Ammon's horn (tissue), 1 donor: ENCODE measurements at regions not wholly inside any gene's neighbourhood (a gene's known extent, or its start where the extent isn't known, plus 50 kb on each side); places are given as distances from the start of the nearest gene placed in this dataset.
"Not testable (repeated sequence)": the region's sequence is repeated elsewhere in the genome, so short reads cannot be mapped to it uniquely, and the experiment has no call there.

Experiments used
- DNase-seq: peaks from one replicate; pipeline ENCODE4 v3.0.0-alpha.2; 2016; ENCODE audit warnings: low spot score

DNA sequence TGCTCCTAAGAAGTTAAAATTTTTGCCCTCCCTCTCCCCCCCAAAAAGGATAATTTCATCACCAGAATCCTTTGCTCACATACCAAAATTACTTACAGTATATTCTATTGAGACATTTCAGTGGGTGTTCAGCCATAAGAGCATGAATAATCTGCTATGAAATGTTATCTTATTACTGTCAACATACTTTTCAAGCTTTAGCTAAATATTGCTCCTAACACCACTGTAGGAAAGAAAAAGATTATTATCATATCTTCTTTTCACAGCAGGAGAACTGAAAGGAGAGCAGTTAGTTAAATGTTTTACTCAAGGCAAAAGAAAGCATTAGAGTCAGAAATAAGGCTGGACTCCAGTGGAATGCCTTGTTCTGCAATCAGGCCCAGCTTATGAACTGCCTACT, 231.0 kb upstream of the GYPA start:
- DNase-seq, result no peak

- no peak for DNase-seq
Observed at GRCh38 chr4:144374065-144374464, 233.5 kb upstream of the GYPA start.

- no peak for DNase-seq
Observed at GRCh38 chr4:144376866-144377265, 236.3 kb upstream of the GYPA start.

GRCh38 chr4:144384408-144384807, 243.9 kb upstream of the GYPA start:
- no peak for DNase-seq

DNA sequence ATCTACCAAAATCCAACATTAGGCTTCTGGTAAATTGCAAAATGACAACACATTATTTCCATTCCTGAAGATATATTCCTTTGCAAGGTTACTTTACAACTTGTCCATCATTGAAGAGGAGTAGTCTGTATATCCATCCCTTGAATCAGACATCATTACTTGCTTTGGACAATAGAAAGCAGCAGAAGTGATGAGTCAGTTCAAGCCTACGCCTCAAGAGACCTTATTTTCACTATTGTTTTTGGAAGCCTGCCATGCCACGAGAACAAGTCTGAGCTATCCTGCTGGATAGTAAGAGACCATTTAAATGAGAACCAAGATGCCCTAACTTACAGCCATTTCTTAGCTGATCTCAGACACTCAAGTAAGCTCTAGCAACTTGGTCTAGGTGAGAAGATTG, 246.0 kb upstream of the HHIP start:
- peak; percentile 16 for DNase-seq

- no peak for DNase-seq
Observed at GRCh38 chr4:144402176-144402575, 243.8 kb upstream of the HHIP start.

DNA sequence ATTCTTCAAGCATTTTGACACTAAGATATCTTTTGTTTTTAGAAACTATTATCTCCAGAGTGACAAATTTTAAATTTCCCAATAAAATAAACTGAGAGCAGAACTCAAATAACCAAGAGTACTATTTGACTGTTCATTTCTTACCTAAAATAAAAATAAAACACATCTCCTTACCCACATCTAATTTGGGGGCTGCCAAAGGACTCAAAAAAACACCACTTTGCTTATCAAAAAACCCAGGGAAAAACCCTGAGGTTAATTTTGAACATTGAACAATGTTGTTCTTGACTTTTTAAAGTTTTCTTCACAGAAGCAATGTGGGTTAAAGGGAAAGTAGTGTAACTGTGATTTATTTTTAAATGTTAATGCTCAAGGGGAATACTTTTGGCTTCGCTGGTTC, 243.0 kb upstream of the HHIP start:
- DNase-seq, result no peak

DNA sequence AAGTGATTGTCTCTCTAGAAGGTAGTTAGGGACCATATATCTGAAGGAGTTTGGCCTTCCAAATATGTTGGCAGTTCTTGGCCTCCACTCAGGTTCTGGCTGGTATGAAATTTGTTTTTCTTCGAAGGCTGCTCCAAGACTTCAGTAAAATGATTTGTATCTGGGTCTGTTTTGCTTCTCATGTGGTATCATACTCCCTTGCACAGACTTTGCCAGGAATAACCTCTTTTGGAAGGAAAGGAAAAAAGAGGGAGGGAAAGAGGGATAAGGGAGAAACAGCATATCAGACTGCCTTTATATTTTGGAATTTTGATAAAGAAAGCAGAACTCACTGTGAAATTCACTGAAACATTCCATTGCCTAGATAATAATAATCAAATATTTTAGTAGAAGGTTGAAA, 242.1 kb upstream of the HHIP start:
- no peak for DNase-seq

- no peak for DNase-seq
Observed at GRCh38 chr4:144409525-144409924, 236.4 kb upstream of the HHIP start.

- no peak for DNase-seq
Observed at GRCh38 chr4:144410230-144410783, 235.6 kb upstream of the HHIP start.

- DNase-seq, result no peak
Observed at GRCh38 chr4:144411119-144411518, 234.8 kb upstream of the HHIP start.

DNA sequence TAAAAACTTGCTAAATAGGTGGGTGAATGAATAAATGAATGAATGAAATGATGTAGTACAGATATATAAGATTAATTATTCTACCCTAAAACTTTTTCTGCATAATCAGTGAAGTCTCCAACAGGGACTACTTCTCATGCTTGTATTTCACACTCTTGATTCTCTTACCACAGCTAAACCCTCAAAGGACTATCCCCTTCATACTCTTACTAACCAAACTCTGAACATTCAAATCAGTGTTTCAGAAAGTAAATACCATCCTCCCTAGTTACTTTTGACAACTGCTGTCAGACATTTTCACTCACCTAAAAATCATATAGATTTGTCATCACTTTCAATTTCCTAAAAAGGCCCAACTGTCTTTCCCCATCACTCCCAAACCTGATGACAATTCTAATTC, 234.3 kb upstream of the HHIP start:
- no peak for DNase-seq

- no peak for DNase-seq
Observed at GRCh38 chr4:144421056-144421455, 224.9 kb upstream of the HHIP start.

- DNase-seq, result no peak
Observed at GRCh38 chr4:144421839-144422565, 224.0 kb upstream of the HHIP start.

- DNase-seq, result no peak
Observed at GRCh38 chr4:144423930-144424329, 222.0 kb upstream of the HHIP start.

DNA sequence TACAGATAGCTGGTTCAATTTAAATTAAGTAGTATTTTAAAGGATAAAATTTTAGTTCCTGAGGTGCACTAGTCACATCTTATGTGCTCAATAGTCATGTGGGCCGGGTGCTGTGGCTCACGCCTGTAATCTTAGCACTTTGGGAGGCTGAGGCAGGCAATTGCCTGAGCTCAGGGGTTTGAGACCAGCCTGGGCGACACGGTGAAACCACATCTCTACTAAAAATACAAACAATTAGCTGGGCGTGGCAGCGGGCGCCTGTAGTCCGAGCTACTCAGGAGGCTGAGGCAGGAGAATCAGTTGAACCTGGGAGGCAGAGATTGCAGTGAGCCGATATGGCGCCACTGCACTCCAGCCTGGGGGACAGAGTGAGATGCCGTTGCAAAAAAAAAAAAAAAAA, 219.9 kb upstream of the HHIP start:
- DNase-seq, result not testable (repeated sequence)

DNA sequence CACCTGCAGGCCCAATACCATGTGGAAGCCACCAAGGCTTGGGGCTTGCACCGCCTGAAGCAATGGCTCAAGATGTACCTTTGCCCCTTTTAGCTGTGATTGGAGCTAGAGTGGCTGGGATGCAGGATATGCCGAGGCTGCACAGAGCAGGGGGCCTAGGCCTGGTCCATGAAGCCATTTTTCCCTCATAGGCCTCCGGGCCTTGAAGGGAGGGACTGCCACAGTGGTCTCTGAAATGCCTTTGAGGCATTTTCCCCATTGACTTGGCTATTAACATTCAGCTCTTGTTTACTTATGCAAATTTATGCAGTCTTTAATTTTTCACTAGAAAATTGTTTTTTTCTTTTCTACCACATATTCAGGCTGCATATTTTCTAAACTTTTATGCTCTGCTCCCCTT, 203.2 kb upstream of the HHIP start:
- DNase-seq, result no peak

DNA sequence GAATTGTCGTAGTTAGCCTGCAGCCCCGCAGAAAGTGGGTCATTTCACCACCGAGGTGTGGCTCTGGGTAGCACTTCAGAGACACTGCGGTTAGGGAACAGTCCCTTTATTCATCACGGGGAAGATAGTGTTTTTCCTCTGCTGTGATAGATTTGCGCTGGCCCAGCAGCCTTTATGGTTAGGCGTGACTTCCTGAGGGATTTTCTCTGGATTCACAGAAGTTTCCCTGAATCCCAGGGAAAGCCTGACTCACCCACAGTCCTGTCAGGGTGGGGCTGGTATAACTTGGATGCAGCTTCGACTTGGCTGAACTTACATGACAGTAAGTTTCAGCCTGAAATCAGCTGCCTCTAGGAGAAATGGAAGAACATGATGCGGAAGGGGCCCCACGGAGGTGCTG, 196.3 kb upstream of the HHIP start:
- DNase-seq, result no peak

DNA sequence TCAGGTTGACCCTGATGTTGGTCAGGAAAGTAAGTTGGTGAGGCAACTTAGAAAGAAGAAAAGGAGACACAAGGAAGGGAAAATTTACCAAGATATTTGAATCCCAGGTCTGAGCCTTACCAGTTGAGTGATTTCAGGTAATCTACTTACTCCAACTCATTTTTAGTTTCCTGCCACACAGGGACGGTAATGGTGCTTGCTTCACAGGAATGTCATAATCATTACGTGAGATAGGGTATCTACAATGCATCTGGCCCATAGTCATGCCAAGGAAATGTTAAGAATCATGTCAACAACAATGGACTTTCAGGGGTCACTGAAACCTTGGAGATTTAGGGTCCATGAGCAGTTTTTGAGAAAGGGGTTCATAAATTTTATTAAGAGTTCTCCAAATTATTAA, 195.4 kb upstream of the HHIP start:
- no peak for DNase-seq

DNA sequence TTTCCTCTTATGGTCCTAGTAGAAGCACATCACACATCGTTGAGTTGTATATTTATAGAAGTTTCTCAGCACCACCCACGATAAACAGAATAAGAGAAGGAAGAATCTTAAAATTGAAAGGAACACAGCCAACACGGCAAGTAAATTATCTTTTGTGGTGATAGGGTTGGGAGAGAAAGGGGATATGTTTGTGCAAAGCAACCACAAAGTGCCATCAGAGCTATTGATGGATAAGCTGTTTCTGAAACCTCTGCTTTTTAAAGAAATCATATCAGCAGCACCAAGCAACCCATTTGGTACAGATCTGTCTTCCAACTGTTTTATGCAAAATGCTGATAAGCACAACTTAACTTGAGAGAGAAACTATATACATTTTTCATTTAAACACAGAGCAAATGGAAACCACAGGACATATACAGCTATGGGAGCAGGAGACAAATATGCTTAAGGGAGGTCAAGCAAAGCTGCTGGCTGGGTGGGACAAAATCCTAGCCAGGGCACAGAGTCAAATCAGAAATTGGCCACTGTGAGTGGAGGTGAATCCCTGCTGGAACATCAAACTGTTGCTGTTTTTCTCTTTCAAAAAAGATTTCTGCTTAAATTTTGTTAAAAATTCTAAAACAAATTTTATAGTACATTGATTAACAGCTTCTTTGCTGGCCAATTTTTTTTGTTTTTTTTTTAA, 194.0 kb upstream of the HHIP start:
- no peak for DNase-seq

- no peak for DNase-seq
Observed at GRCh38 chr4:144456196-144456595, 189.8 kb upstream of the HHIP start.

- DNase-seq, result no peak
Observed at GRCh38 chr4:144461906-144462305, 184.1 kb upstream of the HHIP start.

DNA sequence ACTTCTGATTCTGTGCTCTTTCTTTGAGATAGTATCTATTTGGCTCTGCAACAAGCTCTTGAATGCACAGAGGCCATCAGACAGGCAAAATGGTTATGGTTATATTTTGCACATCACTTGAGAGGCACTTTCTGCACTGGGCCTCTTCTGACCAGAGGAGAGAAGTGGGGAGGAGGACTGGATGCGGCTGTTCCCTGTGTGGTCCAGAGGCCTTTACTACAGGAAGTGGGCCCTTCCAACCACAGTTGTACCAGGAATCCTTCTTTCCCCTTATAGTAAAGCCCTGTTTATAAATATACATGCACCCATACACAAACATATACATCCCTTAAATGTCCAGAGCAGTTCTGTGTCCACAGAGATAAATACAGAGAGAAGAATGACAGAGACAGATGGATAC, 182.7 kb upstream of the HHIP start:
- no peak for DNase-seq

DNA sequence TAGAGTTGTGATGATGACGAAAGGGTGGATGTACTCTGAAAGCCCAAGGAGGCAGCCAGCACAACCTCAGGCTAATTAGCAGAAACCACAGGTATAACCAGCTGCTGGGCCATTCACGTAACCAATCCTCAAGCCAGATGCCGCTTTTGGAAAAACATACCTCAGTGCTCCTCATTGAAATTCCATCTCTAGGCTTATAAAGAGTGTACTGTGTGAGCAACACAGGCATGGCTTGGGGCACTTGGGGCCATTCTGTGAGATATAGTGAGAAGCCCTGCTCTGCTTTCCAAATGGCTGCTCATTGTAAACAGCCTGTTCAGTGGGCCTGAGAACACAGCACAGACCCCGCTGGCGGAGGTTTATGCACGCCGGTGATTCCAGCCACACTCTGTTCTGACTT, 182.1 kb upstream of the HHIP start:
- no peak for DNase-seq
